IPS-15b (cell line): ENCODE measurements at regions not wholly inside any gene's neighbourhood (a gene's known extent, or its start where the extent isn't known, plus 50 kb on each side); places are given as distances from the start of the nearest gene placed in this dataset.
"Not testable (repeated sequence)": the region's sequence is repeated elsewhere in the genome, so short reads cannot be mapped to it uniquely, and the experiment has no call there.

Experiments
- H3K27me3 ChIP-seq: one replicate; pipeline ENCODE4 v1.6.1; 2013; ENCODE audit warnings: low read length; ENCODE audit not compliant: control insufficient read depth, insufficient read depth
- H3K36me3 ChIP-seq: one replicate; pipeline ENCODE4 v1.6.1; 2013; ENCODE audit warnings: low read length; ENCODE audit not compliant: control insufficient read depth, insufficient read depth
- H3K4me1 ChIP-seq: one replicate; pipeline ENCODE4 v1.6.1; 2013; ENCODE audit warnings: mild to moderate bottlenecking, low read length; ENCODE audit not compliant: control insufficient read depth, insufficient read depth
- H3K4me3 ChIP-seq: one replicate; pipeline ENCODE4 v1.5.1; 2013; ENCODE audit warnings: low read depth, low read length
- H3K9ac ChIP-seq: one replicate; pipeline ENCODE4 v1.6.1; 2013; ENCODE audit warnings: low read depth, mild to moderate bottlenecking, low read length
- H3K9me3 ChIP-seq: one replicate; pipeline ENCODE4 v1.6.1; 2013; ENCODE audit warnings: mild to moderate bottlenecking, low read length; ENCODE audit not compliant: control insufficient read depth, insufficient read depth

GRCh38 chr7:153412824-153413198 lies 639.4 kb upstream of the DPP6 start:
- H3K4me3 ChIP-seq, H3K9ac ChIP-seq, H3K9me3 ChIP-seq, H3K27me3 ChIP-seq, H3K4me1 ChIP-seq, H3K36me3 ChIP-seq: not testable (repeated sequence)

- Histone ChIP-seq H3K4me1 (no peaks in the 10 kb centered on the region), H3K9me3 (no peaks in the 10 kb centered on the region), H3K36me3 (no peaks in the 10 kb centered on the region), H3K27me3 (no peaks in the 10 kb centered on the region), H3K9ac (no peak overlapping the region), H3K4me3 (no peak overlapping the region)
Observed at GRCh38 chr7:153413199-153413539, 639.0 kb upstream of the DPP6 start.

GRCh38 chr7:153413540-153414287 lies 638.5 kb upstream of the DPP6 start:
- no peaks in the 10 kb centered on the region for H3K36me3 ChIP-seq
- no peaks in the 10 kb centered on the region for H3K27me3 ChIP-seq
- H3K4me3 ChIP-seq, result no peak overlapping the region
- H3K9ac ChIP-seq, result no peak overlapping the region
- H3K9me3 ChIP-seq, result no peaks in the 10 kb centered on the region
- H3K4me1 ChIP-seq, result no peaks in the 10 kb centered on the region

DNA sequence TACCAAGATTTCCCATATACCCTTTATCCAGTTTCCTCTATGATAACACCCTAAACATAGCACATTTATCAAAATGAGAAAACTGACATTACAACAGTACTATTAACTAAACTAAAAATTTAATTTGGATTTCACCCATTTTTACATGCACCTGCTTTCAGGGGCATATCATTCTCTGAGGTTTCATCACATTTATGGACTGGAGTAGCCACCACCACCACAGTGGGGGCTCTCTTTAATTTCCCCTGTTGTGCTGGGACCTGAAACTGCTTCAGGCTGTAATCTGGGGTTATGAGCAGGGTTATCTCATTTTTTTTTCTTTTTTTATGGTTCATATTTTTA lies 637.9 kb upstream of the DPP6 start:
- no peak overlapping the region for H3K4me3 ChIP-seq
- no peaks in the 10 kb centered on the region for H3K27me3 ChIP-seq
- H3K9me3 ChIP-seq, result no peaks in the 10 kb centered on the region
- H3K4me1 ChIP-seq, result no peaks in the 10 kb centered on the region
- H3K36me3 ChIP-seq, result no peaks in the 10 kb centered on the region
- no peak overlapping the region for H3K9ac ChIP-seq

GRCh38 chr7:153415632-153416031 lies 636.6 kb upstream of the DPP6 start:
- Histone ChIP-seq H3K4me1 (no peaks in the 10 kb centered on the region), H3K4me3 (no peak overlapping the region), H3K9me3 (no peaks in the 10 kb centered on the region), H3K36me3 (no peaks in the 10 kb centered on the region), H3K27me3 (no peaks in the 10 kb centered on the region), H3K9ac (no peak overlapping the region)

- Histone ChIP-seq H3K27me3 (no peaks in the 10 kb centered on the region), H3K4me1 (no peaks in the 10 kb centered on the region), H3K4me3 (no peak overlapping the region), H3K9me3 (no peaks in the 10 kb centered on the region), H3K9ac (no peak overlapping the region), H3K36me3 (no peaks in the 10 kb centered on the region)
Observed at GRCh38 chr7:153422291-153423209, 629.6 kb upstream of the DPP6 start.

DNA sequence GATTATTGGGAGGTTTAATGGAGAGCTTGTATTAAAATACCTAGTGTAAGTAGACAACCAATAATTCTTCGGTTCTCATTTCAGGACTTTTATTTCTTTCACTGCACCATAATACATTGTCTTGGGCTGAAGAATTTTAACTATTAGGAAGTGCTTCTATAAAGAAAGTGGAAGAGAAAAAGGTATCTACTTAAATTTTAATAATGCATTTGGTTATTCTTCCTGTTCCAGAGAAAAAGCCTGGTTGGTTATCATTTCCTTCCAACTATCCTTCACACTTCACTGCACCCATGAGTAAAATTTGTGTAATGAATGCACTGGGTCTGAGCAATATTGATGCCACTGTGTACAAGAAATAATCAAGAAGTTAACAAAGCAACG lies 629.0 kb upstream of the DPP6 start:
- Histone ChIP-seq H3K36me3 (no peaks in the 10 kb centered on the region), H3K9me3 (no peaks in the 10 kb centered on the region), H3K4me1 (no peaks in the 10 kb centered on the region), H3K4me3 (no peak overlapping the region), H3K27me3 (no peaks in the 10 kb centered on the region), H3K9ac (no peak overlapping the region)

DNA sequence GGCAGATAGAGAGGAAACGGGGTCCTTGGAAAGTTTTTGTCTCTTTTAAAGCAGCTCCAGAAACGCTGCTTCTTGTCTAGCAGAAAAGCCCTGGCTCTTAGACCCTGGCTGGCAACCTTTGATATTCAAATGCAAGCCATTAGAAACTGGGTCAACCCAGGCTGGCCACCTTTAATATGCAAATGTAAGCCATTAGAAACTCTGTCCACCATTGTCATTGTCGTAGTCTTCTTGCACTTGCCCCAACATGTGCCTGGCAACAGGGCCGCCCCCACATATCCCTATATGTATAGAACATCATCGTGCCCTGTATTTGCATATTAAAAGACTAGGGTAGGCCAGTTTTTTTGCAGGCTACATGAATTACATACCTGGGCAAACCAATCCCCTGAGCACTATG lies 621.3 kb upstream of the DPP6 start:
- H3K9ac ChIP-seq, result no peak overlapping the region
- no peaks in the 10 kb centered on the region for H3K27me3 ChIP-seq
- H3K4me1 ChIP-seq, result peaks cover 2% of the 10 kb centered on the region
- peaks cover 8% of the 10 kb centered on the region for H3K9me3 ChIP-seq
- no peaks in the 10 kb centered on the region for H3K36me3 ChIP-seq
- no peak overlapping the region for H3K4me3 ChIP-seq

GRCh38 chr7:153432063-153432462 lies 620.1 kb upstream of the DPP6 start:
- peaks cover 2% of the 10 kb centered on the region for H3K4me1 ChIP-seq
- H3K27me3 ChIP-seq, result no peaks in the 10 kb centered on the region
- no peak overlapping the region for H3K4me3 ChIP-seq
- H3K9me3 ChIP-seq, result peaks cover 8% of the 10 kb centered on the region
- no peak overlapping the region for H3K9ac ChIP-seq
- H3K36me3 ChIP-seq, result no peaks in the 10 kb centered on the region

DNA sequence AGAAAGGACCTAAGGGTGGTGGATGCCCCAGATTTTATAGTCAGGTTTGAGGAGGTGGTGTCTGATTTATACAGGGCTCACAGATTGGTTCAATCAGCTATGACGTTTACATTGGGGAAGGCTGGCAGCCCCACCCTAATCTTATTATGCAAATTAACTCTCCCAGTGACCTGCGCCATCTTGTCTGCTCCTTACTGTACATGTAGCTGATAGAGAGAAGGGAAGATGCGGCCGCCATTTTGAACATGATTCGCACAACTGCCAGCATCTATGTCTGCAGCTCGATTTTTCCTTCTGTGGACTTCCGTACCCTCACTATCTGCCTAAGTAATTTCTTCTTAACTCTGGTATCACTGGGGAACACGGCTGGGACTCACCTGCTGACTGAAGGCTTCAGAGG lies 619.0 kb upstream of the DPP6 start:
- peaks cover 8% of the 10 kb centered on the region for H3K9me3 ChIP-seq
- H3K4me3 ChIP-seq, result no peak overlapping the region
- H3K36me3 ChIP-seq, result no peaks in the 10 kb centered on the region
- no peaks in the 10 kb centered on the region for H3K27me3 ChIP-seq
- H3K9ac ChIP-seq, result no peak overlapping the region
- peaks cover 2% of the 10 kb centered on the region for H3K4me1 ChIP-seq

GRCh38 chr7:153440715-153441114 lies 611.5 kb upstream of the DPP6 start:
- Histone ChIP-seq H3K27me3 (no peaks in the 10 kb centered on the region), H3K9ac (no peak overlapping the region), H3K9me3 (no peaks in the 10 kb centered on the region), H3K4me3 (no peak overlapping the region), H3K36me3 (no peaks in the 10 kb centered on the region), H3K4me1 (no peaks in the 10 kb centered on the region)

GRCh38 chr7:153443032-153443701 lies 609.0 kb upstream of the DPP6 start:
- Histone ChIP-seq H3K9me3 (no peaks in the 10 kb centered on the region), H3K27me3 (no peaks in the 10 kb centered on the region)

More at GRCh38 chr7:153443032-153443701, 609.0 kb upstream of the DPP6 start:
- no peaks in the 10 kb centered on the region for H3K36me3 ChIP-seq
- no peaks in the 10 kb centered on the region for H3K4me1 ChIP-seq
- no peak overlapping the region for H3K9ac ChIP-seq
- no peak overlapping the region for H3K4me3 ChIP-seq
